K562 (cell line): ENCODE measurements at regions not wholly inside any gene's neighbourhood (a gene's known extent, or its start where the extent isn't known, plus 50 kb on each side); places are given as distances from the start of the nearest gene placed in this dataset.

Source experiments
- ATAC-seq: fragments of 200-7000 bp; cut with Tn5 transposase; 3 replicates; pipeline ENCODE4 v1.9.1; 2020; ENCODE audit warnings: moderate library complexity
- BruUV-seq: library from RNA; stranded (reverse); fragments of 400-500 nt; replicated peaks from 2 replicates; lab custom pipeline; 2021; lab: Mats Ljungman, UMichigan
- CTCF ChIA-PET: fragments of 300-600 bp; formaldehyde crosslinking; extraction: SDS; loops from one replicate; lab custom pipeline; 2021; ENCODE audit warnings: low intra/inter-chr PET ratio; lab: Yijun Ruan, JAX
- POLR2A ChIA-PET: fragments of 300-600, 350-650 bp; sonication (Branson Sonifier 250); formaldehyde crosslinking; extraction: SDS; loops from one replicate; lab custom pipeline; 2021; ENCODE audit warnings: antibody characterized with exemption, inconsistent platforms; lab: Yijun Ruan, JAX
- DNase-seq, 4 experiments: peaks; one replicate each; pipeline versions ENCODE4 v3.0.0 to v3.0.0-alpha.2; 2011 to 2018; ENCODE audit warnings: low spot score in 3 of 4, mixed read lengths in 3 of 4; ENCODE audit errors: extremely low read depth in 1 of 4
- FAIRE-seq: peaks from 2 replicates; lab custom pipeline; 2011; peaks lifted over from hg19 to GRCh38; lab: Jason Lieb, UNC
- H2AFZ ChIP-seq: 2 replicates; pipeline ENCODE4 v1.6.0; 2011; ENCODE audit warnings: low read depth, low read length, control low read depth, inconsistent platforms
- H3K27ac ChIP-seq: fragments of 200-600 bp; 3 replicates; pipeline ENCODE4 v1.8.0; 2011; ENCODE audit warnings: low read depth, mild to moderate bottlenecking, control low read depth, inconsistent platforms, low read length, moderate library complexity, mixed read lengths; ENCODE audit errors: extremely low read depth
- H3K27me3 ChIP-seq, 2 experiments: fragments of 300-600 bp in 1 of 2; 2 replicates in 1 of 2; 3 replicates in 1 of 2; pipeline versions ENCODE4 v1.6.0 to v1.8.0; 2011; ENCODE audit warnings: inconsistent platforms in 2 of 2, low read length in 2 of 2, mild to moderate bottlenecking in 1 of 2, mixed read lengths in 1 of 2, moderate library complexity in 1 of 2; ENCODE audit not compliant: control insufficient read depth in 2 of 2, insufficient read depth in 2 of 2
- H3K36me3 ChIP-seq: fragments of 300-600 bp; 3 replicates; pipeline ENCODE4 v1.8.0; 2011; ENCODE audit warnings: mild to moderate bottlenecking, low read length, inconsistent platforms; ENCODE audit not compliant: control insufficient read depth, insufficient read depth
- H3K4me1 ChIP-seq, 2 experiments: fragments of 200-600 bp in 1 of 2; replicated peaks in 1 of 2; 2 replicates in 1 of 2; 3 replicates in 1 of 2; pipeline versions ENCODE4 v1.5.1 to v1.8.0; 2011; ENCODE audit warnings: inconsistent platforms in 2 of 2, low read length in 2 of 2, mild to moderate bottlenecking in 1 of 2, mixed read lengths in 1 of 2, moderate library complexity in 1 of 2; ENCODE audit not compliant: control insufficient read depth in 2 of 2, insufficient read depth in 2 of 2
- H3K4me2 ChIP-seq: 2 replicates; pipeline ENCODE4 v1.6.1; 2011; ENCODE audit warnings: low read length, control low read depth, inconsistent platforms, mixed read lengths; ENCODE audit not compliant: insufficient read depth
- H3K4me3 ChIP-seq: fragments of 200-600 bp; sonication (generic), shearing (Covaris generic); 2 replicates; pipeline ENCODE4 v1.5.1; 2016; ENCODE audit warnings: control low read depth, inconsistent platforms
- H3K79me2 ChIP-seq: fragments of 200-600 bp; 3 replicates; pipeline ENCODE4 v1.8.0; 2011; ENCODE audit warnings: low read length, inconsistent platforms; ENCODE audit not compliant: control insufficient read depth, insufficient read depth
- H3K9ac ChIP-seq, 2 experiments: 2 replicates each; pipeline versions ENCODE4 v1.6.0 to v1.6.1; 2011; ENCODE audit warnings: low read depth in 2 of 2, low read length in 2 of 2, control low read depth in 1 of 2, inconsistent platforms in 1 of 2, mild to moderate bottlenecking in 1 of 2, mixed read lengths in 1 of 2; ENCODE audit not compliant: insufficient read depth in 1 of 2
- H3K9me1 ChIP-seq: one replicate; pipeline ENCODE4 v1.6.0; 2011; ENCODE audit warnings: inconsistent platforms, mild to moderate bottlenecking, low read length, moderate library complexity; ENCODE audit not compliant: control insufficient read depth, insufficient read depth
- H3K9me3 ChIP-seq: replicated peaks from 2 replicates; pipeline ENCODE4 v1.5.1; 2011; ENCODE audit warnings: low read depth, low read length, inconsistent platforms; ENCODE audit not compliant: control insufficient read depth, insufficient read depth
- H4K20me1 ChIP-seq: replicated peaks from 2 replicates; pipeline ENCODE4 v1.6.1; 2011; ENCODE audit warnings: low read length, inconsistent platforms, mixed read lengths; ENCODE audit not compliant: control insufficient read depth, insufficient read depth
- BCOR ChIP-seq: fragments of 450-650 bp; IDR thresholded peaks from 2 replicates; pipeline ENCODE4 v1.6.1; 2016
- CBFB ChIP-seq: sonication (generic); formaldehyde crosslinking; IDR thresholded peaks from 2 replicates; pipeline ENCODE4 v1.4.0; 2020; ENCODE audit warnings: mild to moderate bottlenecking, missing genetic modification reagents
- CTBP1 ChIP-seq: fragments of 450-650 bp; IDR thresholded peaks from 2 replicates; pipeline ENCODE4 v1.6.1; 2016; ENCODE audit warnings: borderline replicate concordance
- ESRRB ChIP-seq: fragments of 250-450 bp; sonication (Bioruptor Pico); IDR thresholded peaks from 2 replicates; pipeline ENCODE4 v1.5.0; 2020; ENCODE audit warnings: mild to moderate bottlenecking, moderate library complexity, borderline replicate concordance
- HDGF ChIP-seq: fragments of 450-650 bp; IDR thresholded peaks from 2 replicates; pipeline ENCODE4 v1.6.1; 2016
- HNRNPUL1 ChIP-seq: fragments of 200-400 bp; formaldehyde crosslinking; IDR thresholded peaks from 2 replicates; pipeline ENCODE4 v1.6.1; 2017; ENCODE audit warnings: low read length
- IFI16 ChIP-seq: fragments of 250-450 bp; sonication (Bioruptor Pico); IDR thresholded peaks from 2 replicates; pipeline ENCODE4 v2.1.2; 2022; ENCODE audit warnings: mild to moderate bottlenecking, inconsistent platforms
- POLR2H ChIP-seq: IDR thresholded peaks from 2 replicates; pipeline ENCODE4 v1.6.1; 2016; ENCODE audit warnings: missing genetic modification characterization, low read depth, mild to moderate bottlenecking, control low read depth, missing compliant biosample characterization, moderate library complexity
- RFX5 ChIP-seq: IDR thresholded peaks from 2 replicates; pipeline ENCODE4 v1.6.1; 2011; ENCODE audit warnings: low read depth, mild to moderate bottlenecking, improper control_type of control experiment, low read length
- SNIP1 ChIP-seq: fragments of 450-650 bp; IDR thresholded peaks from 2 replicates; pipeline ENCODE4 v1.7.1; 2017; ENCODE audit warnings: low read depth, mild to moderate bottlenecking
- TFAM ChIP-seq: fragments of 250-450 bp; sonication (Bioruptor Pico); conservative IDR thresholded peaks from 2 replicates; pipeline ENCODE4 v1.5.0; 2021; ENCODE audit warnings: mild to moderate bottlenecking, moderate library complexity
- ZFPM2 ChIP-seq: fragments of 250-450 bp; sonication (Bioruptor Pico); IDR thresholded peaks from 2 replicates; pipeline ENCODE4 v1.5.1; 2022; ENCODE audit warnings: mild to moderate bottlenecking
- ZNF24 ChIP-seq: fragments of 450-650 bp; IDR thresholded peaks from 2 replicates; pipeline ENCODE4 v1.6.1; 2016
- ZNF551 ChIP-seq: fragments of 250-450 bp; sonication (Bioruptor Pico); IDR thresholded peaks from 2 replicates; pipeline ENCODE4 v1.5.0; 2021; ENCODE audit warnings: mild to moderate bottlenecking, moderate library complexity
- ZNF696 ChIP-seq: fragments of 250-450 bp; sonication (Bioruptor Pico); conservative IDR thresholded peaks from 2 replicates; pipeline ENCODE4 v1.4.0; 2020; ENCODE audit warnings: mild to moderate bottlenecking, moderate library complexity
- WGBS: fragments of 100-300 bp; shearing (Covaris generic); methylation state at CpG from one replicate; pipeline ENCODE4 v1.1.6; 2016; ENCODE audit warnings: low coverage, mixed read lengths; ENCODE audit not compliant: insufficient coverage; ENCODE audit errors: missing lambda C conversion rate; 5-methylcytosine and 5-hydroxymethylcytosine counted together
- in situ Hi-C: fragments of 300-500 bp; cut with MboI; formaldehyde crosslinking; loops from 4 replicates; pipeline ENCODE4 v1.15.0; 2018; ENCODE audit warnings: inconsistent platforms, mixed read lengths
- intact Hi-C: fragments of 100-400 bp; cut with micrococcal nuclease; formaldehyde crosslinking; loops from 2 replicates; pipeline ENCODE4 v1.14.2; 2022
- TF ChIP-seq, protein P1 (sequence below): sonication (generic); formaldehyde crosslinking; IDR thresholded peaks from 2 replicates; pipeline ENCODE4 v1.8.1; 2023; ENCODE audit warnings: mild to moderate bottlenecking, missing genetic modification reagents
- TF ChIP-seq, protein P2 (sequence below): fragments of 250-450 bp; sonication (Bioruptor Pico); IDR thresholded peaks from 2 replicates; pipeline ENCODE4 v1.9.0; 2021; ENCODE audit warnings: mild to moderate bottlenecking
- TF ChIP-seq, protein P3 (sequence below), 2 experiments: fragments of 450-650 bp in 1 of 2; sonication (generic) in 1 of 2; formaldehyde crosslinking in 1 of 2; IDR thresholded peaks in 1 of 2; conservative IDR thresholded peaks in 1 of 2; 2 replicates each; pipeline versions ENCODE4 v1.6.1 to v1.8.1; 2016 to 2023; ENCODE audit warnings: mild to moderate bottlenecking in 2 of 2, moderate library complexity in 2 of 2, inconsistent platforms in 1 of 2, missing genetic modification reagents in 1 of 2

DNA sequence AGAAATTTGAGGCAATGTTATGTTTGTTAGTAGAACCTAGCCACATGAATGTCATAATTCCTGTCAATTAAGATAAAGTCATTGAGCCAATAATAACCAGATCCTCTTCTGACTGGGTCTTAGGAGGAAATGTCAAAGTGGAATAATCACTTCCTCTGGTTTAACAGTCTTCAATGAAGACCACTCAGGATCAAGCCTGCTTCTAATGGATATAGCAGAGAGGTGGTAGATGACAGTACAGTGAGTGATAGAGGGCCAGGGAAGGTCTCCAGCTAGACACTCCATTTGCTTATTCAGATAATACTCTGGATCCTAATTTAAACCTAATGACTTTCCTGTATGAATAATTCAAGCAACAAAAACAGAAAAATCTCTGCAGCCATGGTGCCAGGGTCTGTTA, 474.2 kb downstream of the DNAH5 start (continued):
- TF ChIP-seq ESRRB, result no peak
- no peak for TF ChIP-seq SNIP1

DNA sequence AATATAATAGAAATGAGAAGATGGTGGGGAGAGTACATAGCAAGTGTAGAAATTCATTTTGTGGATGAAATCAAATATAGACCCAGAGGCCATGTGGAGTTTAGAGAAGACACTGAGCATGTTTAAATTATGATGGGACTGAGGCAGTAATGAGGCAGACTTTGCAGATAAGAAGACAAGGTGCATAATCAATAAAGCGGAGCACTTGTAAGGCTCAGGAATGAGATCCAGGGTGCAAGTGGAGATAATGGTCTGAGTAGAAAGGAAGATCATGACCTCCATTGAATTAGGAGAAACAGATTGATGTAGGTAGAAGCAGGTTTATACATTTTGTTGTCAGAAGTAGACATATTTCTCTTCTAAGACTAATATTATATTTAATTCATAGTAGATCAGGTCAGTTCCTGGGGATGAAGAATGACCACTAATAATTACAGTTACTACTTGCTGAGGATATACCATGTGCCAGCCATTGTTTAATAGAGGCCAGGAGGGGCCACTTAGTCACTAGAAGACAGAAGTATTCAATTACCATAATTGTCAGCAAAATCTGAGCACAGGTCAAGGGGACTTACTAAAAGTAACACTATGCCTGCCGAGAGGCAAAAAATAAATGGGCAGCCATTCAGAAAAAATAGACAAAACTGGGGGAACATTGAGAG, 479.8 kb downstream of the DNAH5 start:
- ATAC-seq, result no peak
- WGBS, result 6% methylated on average over 2 of the region's 2 CpGs
- no peak overlapping the region for H2AFZ ChIP-seq
- DNase-seq, result no peak
- CTCF ChIA-PET, result no interaction called here
- no peak overlapping the region for H3K4me2 ChIP-seq
- no peaks in the 10 kb centered on the region for H3K4me1 ChIP-seq
- H3K79me2 ChIP-seq, result no peaks in the 10 kb centered on the region
- POLR2A ChIA-PET, result no interaction called here
- no peaks in the 10 kb centered on the region; the same call in 1 of the 2 replicates for H3K9me3 ChIP-seq
- H3K27ac ChIP-seq, result no peak overlapping the region
- no TSS peak for BruUV-seq
- in situ Hi-C loops, result no loop called here
- intact Hi-C loops, result no loop called here
- no peak overlapping the region for H3K9ac ChIP-seq
- no peaks in the 10 kb centered on the region for H3K36me3 ChIP-seq
- H4K20me1 ChIP-seq, result no peaks in the 10 kb centered on the region
- no peak overlapping the region for H3K4me3 ChIP-seq
- TF ChIP-seq ZNF551 (CRISPR knock-in tag), result no peak
- no peak for TF ChIP-seq CTBP1
- TF ChIP-seq, protein P1, sequence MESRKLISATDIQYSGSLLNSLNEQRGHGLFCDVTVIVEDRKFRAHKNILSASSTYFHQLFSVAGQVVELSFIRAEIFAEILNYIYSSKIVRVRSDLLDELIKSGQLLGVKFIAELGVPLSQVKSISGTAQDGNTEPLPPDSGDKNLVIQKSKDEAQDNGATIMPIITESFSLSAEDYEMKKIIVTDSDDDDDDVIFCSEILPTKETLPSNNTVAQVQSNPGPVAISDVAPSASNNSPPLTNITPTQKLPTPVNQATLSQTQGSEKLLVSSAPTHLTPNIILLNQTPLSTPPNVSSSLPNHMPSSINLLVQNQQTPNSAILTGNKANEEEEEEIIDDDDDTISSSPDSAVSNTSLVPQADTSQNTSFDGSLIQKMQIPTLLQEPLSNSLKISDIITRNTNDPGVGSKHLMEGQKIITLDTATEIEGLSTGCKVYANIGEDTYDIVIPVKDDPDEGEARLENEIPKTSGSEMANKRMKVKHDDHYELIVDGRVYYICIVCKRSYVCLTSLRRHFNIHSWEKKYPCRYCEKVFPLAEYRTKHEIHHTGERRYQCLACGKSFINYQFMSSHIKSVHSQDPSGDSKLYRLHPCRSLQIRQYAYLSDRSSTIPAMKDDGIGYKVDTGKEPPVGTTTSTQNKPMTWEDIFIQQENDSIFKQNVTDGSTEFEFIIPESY, result no peak
- no peak for TF ChIP-seq HDGF
- TF ChIP-seq TFAM (CRISPR knock-in tag), result no peak
- no peak for TF ChIP-seq RFX5
- TF ChIP-seq, protein P2, sequence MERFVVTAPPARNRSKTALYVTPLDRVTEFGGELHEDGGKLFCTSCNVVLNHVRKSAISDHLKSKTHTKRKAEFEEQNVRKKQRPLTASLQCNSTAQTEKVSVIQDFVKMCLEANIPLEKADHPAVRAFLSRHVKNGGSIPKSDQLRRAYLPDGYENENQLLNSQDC (CRISPR knock-in tag), result no peak
- TF ChIP-seq ZNF24, result no peak
- TF ChIP-seq ZFPM2 (CRISPR knock-in tag), result no peak
- no peak for TF ChIP-seq POLR2H (tag)
- TF ChIP-seq ZNF696 (CRISPR knock-in tag), result no peak
- no peak for TF ChIP-seq CBFB (CRISPR knock-in tag)
- TF ChIP-seq BCOR, result no peak
- no peak for TF ChIP-seq HNRNPUL1
- TF ChIP-seq, protein P3, sequence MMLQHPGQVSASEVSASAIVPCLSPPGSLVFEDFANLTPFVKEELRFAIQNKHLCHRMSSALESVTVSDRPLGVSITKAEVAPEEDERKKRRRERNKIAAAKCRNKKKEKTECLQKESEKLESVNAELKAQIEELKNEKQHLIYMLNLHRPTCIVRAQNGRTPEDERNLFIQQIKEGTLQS (IDR thresholded peaks at IDR 0.05), result no peak
- TF ChIP-seq, protein P3 (CRISPR knock-in tag; conservative IDR thresholded peaks at IDR 0.05), result no peak
- no peak for TF ChIP-seq IFI16 (CRISPR knock-in tag)
- TF ChIP-seq, all 486 proteins: peak for 0
- H3K27me3 ChIP-seq, result no peaks in the 10 kb centered on the region
- FAIRE-seq, result no peak
- no peaks in the 10 kb centered on the region for H3K9me1 ChIP-seq
